ENCODE measurements at regions not wholly inside any gene's neighbourhood (a gene's known extent, or its start where the extent isn't known, plus 50 kb on each side); places are given as distances from the start of the nearest gene placed in this dataset.

DNA sequence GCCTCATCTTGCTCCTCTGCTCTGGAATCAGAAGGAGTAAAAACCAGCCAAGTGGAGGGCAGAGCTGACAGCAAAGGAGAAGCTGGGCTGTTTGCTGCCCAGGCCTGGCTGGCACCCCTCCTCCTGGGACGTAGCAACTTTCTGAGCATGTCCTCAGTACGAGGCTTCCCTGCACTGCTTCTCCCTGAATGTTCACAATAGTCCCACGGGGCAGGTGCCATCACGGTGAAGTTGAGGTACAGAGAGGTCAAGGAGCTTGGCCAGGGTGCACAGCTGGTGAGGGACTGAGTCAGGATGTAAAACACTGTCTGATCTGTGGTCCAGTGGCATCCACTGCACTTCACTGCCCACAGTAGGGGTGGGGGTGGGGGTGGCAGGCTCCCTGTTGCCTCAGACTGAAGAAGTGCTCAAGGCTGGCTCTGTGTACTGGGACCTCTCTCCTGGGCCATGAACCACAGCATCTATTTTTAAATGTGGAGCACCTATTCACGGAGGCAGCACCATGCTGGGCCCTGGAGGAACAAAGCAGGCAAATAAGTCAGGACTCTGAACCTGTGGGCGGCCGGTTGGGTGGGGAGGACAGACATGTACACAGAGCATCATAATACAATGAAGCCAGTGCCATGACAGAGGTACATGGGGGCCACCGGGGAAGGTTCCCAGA, 369.5 kb downstream of the SEC14L1 start:
- TF ChIP-seq, protein P1, sequence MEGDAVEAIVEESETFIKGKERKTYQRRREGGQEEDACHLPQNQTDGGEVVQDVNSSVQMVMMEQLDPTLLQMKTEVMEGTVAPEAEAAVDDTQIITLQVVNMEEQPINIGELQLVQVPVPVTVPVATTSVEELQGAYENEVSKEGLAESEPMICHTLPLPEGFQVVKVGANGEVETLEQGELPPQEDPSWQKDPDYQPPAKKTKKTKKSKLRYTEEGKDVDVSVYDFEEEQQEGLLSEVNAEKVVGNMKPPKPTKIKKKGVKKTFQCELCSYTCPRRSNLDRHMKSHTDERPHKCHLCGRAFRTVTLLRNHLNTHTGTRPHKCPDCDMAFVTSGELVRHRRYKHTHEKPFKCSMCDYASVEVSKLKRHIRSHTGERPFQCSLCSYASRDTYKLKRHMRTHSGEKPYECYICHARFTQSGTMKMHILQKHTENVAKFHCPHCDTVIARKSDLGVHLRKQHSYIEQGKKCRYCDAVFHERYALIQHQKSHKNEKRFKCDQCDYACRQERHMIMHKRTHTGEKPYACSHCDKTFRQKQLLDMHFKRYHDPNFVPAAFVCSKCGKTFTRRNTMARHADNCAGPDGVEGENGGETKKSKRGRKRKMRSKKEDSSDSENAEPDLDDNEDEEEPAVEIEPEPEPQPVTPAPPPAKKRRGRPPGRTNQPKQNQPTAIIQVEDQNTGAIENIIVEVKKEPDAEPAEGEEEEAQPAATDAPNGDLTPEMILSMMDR (conservative IDR thresholded peaks at IDR 0.05; ENCODE audit: low read depth, low read length): no peak
- DNase-seq (ENCODE audit: low read depth): no peak
- no peak overlapping the region for H3K4me3 ChIP-seq (ENCODE audit: low read length)

DNA sequence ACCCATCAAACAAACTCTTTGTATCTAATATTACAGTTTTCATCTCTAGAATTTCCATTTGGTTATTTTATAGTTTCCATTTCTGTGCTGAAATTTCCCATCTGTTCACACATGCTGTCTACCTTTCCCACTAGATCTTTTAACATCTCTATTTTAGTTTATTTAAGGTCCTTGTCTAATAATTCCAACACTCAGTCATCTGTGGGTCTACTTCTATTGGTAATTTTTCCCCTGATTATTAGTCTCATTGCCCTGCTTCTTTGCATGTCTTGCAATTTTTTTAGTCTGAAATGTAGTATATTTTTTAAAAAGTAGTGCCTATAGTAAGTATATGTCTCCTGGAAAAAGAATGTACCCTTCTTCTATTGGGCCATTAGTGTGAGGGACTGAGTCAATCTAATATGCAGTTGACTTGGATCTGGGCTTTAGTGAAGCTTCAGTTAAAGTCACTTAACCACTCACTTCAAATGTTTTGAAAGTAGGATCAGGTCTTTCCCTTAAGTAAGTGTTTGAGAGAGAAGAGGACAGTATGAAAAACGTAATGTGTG, 370.8 kb downstream of the SEC14L1 start:
- TF ChIP-seq, protein P1 (conservative IDR thresholded peaks at IDR 0.05; ENCODE audit: low read depth, low read length): no peak
- H3K4me3 ChIP-seq (ENCODE audit: low read length): no peak overlapping the region
- no peak for DNase-seq (ENCODE audit: low read depth)

DNA sequence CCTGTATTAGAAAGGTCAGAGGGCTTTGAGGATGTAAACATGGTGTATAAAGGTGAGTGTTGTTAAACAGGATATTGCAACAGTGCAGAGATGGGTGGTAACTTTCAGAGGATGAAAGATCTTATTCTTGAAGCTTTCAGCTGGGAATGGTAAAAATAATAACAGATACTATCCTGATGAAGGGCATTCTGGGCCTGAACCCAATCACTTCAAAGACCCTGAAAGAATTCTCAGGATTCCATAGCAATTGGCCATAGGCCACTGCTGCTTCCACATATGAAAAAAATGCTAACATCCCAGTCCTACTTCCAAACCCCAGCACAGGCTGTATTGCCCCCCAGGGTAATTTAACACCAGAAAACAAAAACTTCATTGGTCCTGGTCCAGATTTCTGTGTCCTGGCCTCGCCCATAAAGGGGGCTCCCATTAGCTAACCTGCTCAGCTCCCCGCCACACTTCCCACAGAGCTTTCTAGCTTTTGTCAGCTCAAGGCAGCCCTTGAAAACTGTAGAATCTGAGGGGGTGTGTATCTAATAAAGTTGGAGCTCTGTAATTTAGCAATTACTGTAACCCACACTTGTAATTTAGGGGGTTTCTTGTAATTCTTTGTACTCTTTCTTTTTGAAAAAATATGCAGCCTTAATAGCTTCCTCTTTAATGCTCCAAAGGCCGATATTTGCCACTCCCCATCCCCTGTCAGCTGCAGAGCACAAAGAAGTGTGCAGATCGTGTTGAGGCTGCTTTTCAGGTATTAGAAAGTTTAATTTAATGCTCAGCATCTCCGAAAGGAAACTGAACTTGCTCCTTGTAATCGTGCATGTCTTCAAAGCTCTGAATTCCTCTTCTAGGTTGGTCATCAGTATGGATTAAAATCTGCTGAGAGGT, 371.5 kb downstream of the SEC14L1 start:
- H3K4me3 ChIP-seq (ENCODE audit: low read length): no peak overlapping the region
- no peak for DNase-seq (ENCODE audit: low read depth)
- TF ChIP-seq, protein P1 (conservative IDR thresholded peaks at IDR 0.05; ENCODE audit: low read depth, low read length): no peak

DNA sequence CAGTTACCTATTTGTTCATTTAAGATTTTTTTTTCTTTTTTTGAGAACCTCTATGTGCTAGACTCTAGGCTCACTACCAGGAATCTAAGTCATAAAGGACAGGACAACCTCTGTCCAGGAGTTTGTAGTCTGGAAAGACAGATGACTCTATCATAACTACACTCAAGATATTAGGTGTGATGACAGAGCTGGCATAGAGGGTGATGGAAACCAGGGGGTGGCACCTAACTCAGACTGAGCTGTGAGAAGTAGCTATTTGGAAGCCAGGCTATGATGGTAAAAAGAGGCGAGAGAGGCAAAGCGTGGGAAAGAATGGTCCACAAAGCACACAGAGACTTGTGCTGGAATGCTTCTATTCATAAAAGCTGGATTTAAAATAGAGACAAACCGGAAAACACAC, 372.3 kb downstream of the SEC14L1 start:
- no peak for DNase-seq (ENCODE audit: low read depth)
- TF ChIP-seq, protein P1 (conservative IDR thresholded peaks at IDR 0.05; ENCODE audit: low read depth, low read length): no peak
- no peak overlapping the region for H3K4me3 ChIP-seq (ENCODE audit: low read length)

DNA sequence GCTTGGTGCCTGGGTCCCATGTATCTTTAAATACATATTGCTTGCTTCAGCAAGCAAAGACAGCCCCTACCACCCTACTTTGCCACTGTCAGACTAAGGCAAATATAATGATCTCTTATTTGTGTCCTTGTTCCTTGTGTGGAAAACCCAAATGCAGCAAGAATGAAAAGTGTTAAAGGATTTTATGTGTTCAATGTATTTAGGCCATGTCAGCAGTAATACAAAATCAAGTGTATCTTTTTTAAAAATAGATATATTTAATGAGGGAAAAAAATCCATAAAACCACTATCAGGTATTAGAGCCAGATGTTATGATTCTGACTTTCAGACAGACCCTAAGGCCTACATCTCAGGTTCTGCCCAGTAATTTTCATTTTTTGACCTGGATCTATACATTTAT, 374.5 kb downstream of the SEC14L1 start:
- DNase-seq (ENCODE audit: low read depth): no peak
- TF ChIP-seq, protein P1 (conservative IDR thresholded peaks at IDR 0.05; ENCODE audit: low read depth, low read length): no peak
- no peak overlapping the region for H3K4me3 ChIP-seq (ENCODE audit: low read length)

DNA sequence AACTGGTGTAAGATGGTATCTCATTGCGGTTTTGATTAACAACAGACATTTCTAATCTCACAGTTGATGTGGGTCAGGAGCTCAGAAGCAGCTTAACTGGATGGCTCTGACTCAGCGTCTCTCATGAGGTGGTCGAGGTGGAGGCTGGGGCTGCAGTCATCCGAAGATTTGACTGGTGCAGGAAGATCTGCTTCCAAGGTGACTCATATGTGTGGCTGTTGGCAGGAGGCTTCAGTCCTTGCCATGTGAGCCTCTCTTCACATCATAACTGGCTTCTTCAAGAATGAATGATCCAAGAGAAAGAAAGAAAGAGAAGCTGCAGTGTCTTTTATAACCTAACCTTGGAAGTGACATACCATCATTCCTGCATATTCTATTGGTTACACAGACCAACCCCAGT, 376.1 kb downstream of the SEC14L1 start:
- no peak overlapping the region for H3K4me3 ChIP-seq (ENCODE audit: low read length)
- TF ChIP-seq, protein P1 (conservative IDR thresholded peaks at IDR 0.05; ENCODE audit: low read depth, low read length): no peak
- DNase-seq (ENCODE audit: low read depth): peak; percentile 75
